ENCODE measurements at regions not wholly inside any gene's neighbourhood (a gene's known extent, or its start where the extent isn't known, plus 50 kb on each side); places are given as distances from the start of the nearest gene placed in this dataset.
"Not testable (repeated sequence)": the region's sequence is repeated elsewhere in the genome, so short reads cannot be mapped to it uniquely, and the experiment has no call there.

DNA sequence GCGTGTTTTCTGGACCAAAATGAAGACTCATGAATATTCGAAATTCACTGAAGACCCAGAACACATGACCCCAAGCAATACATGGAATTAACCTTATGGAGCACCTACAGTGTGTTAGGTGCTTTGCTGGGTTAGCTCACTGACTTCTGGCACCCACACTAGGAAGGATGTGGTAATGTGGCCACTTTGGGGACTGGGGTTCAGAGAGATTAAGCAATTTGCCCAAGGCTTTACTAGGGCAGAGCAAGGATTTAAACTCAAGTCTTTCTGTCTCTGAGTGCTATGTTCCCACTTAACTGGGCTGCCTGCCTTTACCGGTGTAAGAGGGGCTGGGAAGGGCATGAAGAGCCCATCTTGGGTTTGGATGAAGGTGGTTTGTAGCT is 162.0 kb upstream of the ATP6AP2 start:
- DNase-seq (ENCODE audit: extremely low read depth, low read depth): no peak

DNA sequence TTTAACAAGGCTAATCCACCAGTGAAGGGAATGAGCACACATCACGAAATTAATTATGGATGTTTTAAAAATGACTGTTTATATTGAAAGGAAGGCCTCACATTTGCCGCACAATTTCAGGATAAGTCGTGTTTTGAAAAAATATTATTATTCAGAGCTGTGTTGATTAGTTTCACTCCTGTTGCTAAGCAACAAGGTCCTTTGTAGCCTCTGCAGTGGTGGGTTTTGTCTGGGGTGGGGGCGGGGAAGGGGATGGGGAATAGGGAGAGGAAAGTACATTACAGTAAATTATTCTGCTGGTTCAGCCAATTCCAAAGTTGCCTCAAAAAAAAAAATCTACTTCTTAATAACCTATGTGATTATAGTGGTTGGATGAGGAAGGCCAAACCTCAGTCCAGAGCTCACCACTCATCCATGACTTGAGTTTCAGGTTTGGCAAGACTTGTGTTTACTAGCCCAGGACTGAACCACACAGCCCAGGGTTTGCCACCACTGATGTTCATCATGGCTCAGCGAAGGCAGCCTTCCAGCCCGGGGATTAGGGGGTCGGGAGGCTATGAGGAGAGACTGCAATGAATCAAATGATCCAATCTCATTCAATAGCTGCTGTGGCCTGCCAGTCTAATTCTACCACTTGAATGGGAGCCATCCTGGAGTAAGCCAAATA is 162.5 kb upstream of the ATP6AP2 start:
- no peak for DNase-seq (ENCODE audit: extremely low read depth, low read depth)

DNA sequence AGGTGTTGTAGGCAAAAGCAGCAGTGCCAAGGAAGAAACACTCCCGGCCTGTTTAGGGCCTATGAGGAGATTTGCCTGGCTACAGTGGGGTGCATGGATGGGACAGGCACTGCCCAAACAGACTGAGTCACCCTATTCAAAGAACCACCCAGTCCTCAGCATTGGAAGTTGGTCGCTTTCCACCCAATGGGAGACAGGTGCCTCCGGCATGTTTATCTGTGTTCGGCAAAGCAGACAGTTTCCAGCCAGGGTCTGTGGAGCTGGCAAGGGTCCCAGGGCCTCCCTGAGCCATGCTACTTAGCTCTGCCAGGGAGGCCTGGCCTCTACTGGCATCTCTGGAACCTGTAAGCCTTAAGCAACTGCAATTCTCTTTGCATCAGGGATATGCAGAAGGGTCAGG is 165.1 kb upstream of the ATP6AP2 start:
- no peak for DNase-seq (ENCODE audit: extremely low read depth, low read depth)

DNA sequence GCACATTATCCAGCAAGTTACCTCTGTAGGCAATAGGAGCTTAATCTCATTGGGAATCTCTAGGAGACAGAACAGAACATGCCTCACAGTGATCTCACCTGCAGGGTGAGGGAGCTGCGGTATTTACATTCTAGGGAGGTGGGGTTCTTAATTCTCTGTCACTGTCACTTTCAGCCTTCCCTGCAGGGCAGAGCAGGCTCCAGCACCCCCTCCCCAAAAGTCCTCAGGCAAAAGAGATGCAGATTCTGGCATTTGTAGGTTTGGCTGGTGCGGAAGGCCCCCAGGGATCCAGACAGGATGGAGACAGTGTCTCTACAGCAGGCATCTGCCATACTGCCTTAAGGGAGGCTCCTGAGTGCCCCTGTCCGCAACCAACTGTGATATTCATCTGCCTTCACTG is 166.4 kb upstream of the ATP6AP2 start:
- no peak for DNase-seq (ENCODE audit: extremely low read depth, low read depth)

DNA sequence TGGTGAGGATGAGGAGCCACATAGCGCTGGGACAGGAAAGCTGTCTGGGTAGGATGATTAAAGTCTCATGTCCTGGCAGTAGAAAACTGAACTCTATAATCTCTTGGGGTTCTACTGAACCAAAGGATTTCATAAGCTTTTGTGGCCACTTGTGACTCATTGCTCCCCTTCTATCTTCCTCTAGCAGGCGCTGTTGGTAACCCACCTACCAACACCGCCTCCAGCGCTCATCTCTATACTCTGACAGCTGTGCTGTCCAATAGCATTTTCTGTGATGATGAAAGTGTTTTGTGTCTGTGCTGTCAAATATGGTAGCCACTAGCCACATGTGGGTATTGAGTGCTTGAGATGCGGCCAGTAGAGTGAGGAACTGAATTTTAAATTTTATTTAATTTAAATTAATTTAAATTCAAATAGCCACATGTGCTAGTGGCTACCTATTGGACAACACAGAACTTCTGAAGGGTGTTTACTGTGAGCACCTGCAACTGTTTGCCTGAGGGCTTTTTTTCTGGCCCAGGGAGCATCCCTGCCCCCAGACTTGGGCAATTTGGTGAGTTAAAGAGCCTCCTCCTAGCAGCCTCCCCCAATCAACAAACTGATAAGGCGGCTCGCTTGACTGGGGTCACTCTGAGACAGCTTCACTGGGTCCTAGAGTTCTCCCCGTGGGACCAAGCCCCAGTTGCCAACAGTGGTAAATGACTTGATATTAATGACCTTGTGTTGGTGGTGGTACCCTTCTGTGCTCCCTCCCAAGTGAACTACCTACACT is 169.2 kb upstream of the ATP6AP2 start:
- no peak for DNase-seq (ENCODE audit: extremely low read depth, low read depth)

DNA sequence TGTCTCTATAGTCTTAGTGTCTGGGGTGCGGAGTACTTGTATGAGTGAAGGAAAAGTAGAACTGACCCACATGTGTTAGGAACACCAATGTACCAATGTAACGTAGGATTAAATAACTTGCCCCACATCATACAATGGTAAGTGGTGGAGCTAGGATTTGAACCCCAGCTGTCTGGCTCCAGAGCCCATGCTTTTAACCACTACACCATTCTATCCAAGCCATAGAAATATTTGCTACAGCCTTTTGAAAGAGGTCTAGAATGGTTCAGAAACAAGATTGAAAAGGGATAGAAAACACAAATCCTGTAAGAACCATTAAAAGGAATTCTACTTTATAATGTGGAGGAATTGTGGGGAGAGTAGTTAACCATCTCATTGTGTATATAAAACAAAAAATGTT is 169.9 kb upstream of the ATP6AP2 start:
- no peak for DNase-seq (ENCODE audit: extremely low read depth, low read depth)

DNA sequence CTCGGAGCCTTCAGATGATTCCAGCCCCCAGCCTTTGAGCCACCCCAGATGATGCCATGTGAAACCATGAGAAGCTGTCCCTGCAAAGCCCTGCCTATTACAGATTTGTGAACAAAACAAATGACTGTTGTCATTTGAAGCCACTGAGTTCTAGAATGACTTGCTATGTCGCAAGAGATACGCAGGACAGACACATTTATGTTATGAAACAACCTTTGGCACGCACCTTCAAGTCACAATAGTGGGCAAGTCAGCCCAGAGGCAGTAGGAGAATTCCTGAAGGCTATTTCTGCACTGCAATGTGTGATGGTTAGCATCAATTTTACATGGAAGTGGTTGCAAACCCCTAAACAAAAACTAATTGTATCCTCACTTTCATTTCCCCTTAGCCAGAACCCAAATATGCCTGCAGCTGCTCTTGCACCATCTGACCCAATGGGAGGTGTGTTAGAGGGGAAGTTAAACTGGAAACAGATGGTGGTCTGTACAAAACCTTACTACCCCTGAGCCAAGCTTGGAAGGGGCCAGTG is 174.4 kb upstream of the ATP6AP2 start:
- DNase-seq (ENCODE audit: extremely low read depth, low read depth): no peak

DNA sequence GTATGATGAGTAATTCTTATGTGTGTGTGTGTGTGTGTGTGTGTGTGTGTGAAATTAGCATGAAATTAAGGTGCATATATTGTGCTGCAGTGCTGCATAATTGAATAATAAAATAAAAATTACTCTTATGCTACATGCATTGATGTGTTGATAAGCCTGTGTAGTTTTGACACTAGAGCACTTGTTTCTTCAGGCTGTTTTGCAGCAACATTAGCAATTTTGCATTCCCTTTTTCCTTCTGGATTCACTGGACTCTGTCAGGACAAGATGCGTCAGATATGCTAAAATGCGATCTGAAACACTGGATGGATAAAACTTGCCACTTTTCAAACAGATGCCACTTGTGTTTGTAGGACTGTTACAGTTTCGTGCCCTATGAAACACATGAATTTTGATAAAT is 175.4 kb upstream of the ATP6AP2 start:
- no peak for DNase-seq (ENCODE audit: extremely low read depth, low read depth)

DNA sequence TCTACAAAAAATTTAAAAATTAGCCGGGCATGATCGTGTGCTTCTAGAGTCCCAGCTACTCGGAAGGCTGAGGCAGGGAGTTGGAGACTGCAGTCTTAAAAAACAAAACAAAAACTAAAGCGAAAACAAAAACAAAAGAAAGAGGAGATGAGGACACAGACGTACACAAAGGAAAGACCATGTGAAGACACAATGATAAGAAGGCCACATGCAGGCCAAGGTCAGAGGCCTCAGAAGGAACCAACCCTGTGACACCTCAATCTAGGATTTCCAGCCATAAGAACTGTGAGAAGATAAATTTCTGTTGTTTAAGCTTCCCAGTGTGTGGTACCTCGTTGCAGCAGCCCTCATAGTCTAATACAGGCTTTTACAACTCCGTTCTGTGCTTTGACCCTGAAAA is 177.0 kb upstream of the ATP6AP2 start:
- no peak for DNase-seq (ENCODE audit: extremely low read depth, low read depth)

DNA sequence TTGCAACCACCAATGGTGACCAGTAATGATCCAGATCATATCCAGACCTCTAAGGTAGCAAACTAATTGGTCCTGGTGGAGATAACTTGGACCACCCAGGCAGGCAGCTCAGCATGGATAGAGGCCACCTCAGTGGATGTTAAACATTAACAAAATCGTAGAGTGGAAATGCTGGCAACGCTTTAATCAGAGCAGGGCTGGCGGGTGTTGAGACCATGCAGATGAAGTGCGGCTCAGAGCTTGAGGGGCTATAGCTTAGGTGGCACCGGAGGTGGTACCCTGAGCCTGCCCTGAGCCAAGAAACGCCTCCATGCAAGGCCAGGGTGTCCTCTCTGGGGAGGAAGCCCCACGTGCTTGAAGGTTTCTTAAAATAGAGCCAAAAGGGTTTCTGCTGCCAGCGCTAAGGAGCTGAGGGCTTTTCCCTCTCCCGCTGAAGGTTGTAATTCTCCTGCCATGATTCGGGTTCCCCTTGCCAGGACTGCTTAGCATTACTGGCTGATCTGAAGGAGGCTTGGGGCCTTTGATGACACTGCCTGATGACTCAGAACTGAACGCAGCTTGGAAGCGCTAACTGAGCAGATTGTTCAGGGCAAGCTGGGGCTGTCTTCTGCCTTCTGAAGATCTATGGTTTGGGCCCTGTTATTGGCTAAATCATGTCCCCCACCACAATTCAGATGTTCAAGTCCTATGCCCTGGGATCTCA is 177.8 kb upstream of the ATP6AP2 start:
- no peak for DNase-seq (ENCODE audit: extremely low read depth, low read depth)

DNA sequence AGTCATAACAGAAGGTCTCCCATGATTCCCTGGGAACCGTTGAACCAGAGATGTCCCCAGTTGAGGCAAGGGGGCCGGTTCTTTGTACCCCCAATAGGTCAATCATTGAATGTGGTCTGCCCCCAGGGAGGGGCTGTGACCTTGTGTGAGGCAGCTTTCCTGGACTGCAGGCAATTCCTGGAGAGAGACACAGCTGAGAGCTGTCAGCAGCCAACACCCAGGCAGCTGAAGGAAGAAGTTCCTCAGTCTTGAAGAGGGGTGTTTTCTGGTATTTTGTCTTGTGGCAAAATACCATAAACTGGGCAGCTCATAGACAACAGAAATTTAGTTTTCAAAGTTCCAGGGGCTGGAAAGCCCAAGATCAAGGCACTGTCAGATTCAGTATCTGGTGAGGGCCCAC is 185.7 kb upstream of the ATP6AP2 start:
- DNase-seq (ENCODE audit: extremely low read depth, low read depth): no peak

DNA sequence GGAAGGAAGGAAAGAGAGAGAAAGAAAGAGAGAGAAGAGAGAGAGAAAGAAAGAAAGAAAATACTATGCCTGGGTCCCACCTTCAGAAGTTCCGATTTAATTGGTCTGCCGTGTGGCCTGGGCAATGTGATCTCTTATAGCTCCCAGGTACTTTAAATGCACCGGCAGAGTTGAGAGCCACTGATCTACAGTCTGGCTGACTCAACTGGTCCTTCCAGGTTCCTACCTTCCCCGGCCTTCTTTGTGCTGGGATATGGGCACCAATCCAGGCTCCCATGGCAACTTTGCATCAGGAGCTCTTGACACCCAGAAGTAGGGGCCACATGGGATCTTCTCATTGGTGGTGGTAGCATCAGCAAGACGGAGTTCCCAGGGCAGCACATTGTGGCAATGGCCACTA is 186.5 kb upstream of the ATP6AP2 start:
- no peak for DNase-seq (ENCODE audit: extremely low read depth, low read depth)

DNA sequence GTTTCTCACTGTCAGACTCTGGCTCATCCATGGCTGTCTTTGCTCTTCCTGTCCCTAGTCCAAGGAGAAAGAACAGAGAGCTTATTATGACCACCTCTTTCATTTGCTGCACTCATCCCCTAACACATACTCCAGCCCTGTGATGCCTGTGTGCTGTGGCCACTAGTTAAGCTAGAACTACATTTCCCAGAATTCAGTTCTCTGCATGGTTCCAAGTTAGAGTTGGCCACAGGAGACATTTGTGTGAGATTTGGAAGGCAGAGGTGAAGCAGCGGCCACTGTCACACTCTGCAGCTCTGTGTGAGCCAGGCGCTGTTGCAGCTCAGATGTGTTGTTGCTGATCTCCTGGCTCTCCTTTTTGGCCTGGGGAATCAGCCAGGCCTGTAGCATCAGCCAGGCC is 188.2 kb upstream of the ATP6AP2 start:
- no peak for DNase-seq (ENCODE audit: extremely low read depth, low read depth)

DNA sequence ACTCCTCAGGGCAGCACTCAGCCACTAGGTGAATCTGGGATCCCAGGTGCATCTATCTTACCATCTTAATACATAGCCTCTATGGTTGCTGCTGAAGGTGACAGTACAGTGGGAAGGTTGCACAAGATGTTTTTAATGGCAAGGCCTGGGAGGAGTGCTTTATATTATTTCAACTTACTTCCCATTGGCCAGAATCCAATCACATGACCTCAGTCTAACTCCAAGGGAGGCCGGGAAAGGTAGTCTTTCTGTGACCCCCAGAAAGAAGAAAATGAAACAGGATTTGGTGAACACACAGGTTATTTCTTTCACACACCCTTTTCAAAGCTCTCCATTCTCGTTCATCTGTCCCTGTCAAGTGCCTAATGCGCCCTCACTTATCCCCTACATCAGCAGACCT is 189.1 kb upstream of the ATP6AP2 start:
- DNase-seq (ENCODE audit: extremely low read depth, low read depth): no peak

DNA sequence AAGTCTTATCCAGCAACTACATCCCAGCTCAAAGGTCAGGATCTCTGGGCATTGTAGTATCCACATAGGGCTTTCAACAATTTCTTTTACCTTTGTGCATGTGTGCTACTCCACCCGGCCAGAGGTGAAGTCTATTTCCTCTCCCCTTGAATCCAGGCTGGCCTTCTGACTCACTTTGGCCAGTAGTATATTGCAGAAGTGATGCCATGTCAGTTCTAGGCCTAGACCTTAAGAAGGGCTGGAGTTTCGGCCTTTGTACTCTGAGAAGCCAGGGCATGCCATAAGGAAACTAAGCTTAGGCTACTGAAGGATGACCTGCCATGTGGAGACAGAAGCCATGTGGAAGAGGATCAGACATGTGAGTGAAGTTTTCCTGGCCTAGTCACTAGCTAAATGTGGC is 191.2 kb upstream of the ATP6AP2 start:
- DNase-seq (ENCODE audit: extremely low read depth, low read depth): no peak

DNA sequence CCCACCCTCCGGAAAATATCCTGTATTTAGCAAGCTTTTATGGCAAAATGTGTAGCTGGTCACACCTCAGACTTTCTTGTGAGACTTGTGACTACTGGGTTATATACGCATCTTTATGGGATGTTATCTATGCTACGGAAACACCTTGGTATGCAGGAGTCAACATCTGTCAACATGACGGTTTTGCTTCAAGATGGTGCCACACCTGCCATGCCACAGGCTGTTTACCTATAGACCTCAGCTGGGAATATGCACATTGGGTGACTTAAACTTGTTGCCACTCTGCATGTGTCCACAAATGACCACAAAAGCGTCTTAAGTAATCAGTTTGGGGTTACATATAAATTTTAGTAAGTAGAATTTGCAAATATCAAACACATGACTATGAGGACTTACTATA is 192.3 kb upstream of the ATP6AP2 start:
- no peak for DNase-seq (ENCODE audit: extremely low read depth, low read depth)

DNA sequence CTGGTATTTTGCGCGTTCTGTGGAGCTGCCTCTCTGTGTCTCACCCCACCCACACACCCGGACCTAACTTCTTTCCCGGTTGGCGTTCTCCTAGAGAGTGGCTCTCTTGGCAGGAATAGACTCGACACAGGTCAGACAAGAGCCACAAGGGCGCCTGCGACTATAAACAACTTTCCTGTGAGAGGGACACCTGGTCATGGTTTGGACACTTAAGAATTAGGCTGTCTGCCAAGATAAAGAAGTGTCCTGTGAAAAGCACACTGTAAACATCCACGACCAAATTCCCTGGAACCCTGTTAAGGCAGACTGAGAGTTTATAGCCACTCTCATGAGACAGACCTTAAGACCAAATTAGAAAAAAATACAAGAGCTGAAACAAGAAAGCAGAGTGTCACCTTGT is 192.9 kb upstream of the ATP6AP2 start:
- DNase-seq (ENCODE audit: extremely low read depth, low read depth): not testable (repeated sequence)

DNA sequence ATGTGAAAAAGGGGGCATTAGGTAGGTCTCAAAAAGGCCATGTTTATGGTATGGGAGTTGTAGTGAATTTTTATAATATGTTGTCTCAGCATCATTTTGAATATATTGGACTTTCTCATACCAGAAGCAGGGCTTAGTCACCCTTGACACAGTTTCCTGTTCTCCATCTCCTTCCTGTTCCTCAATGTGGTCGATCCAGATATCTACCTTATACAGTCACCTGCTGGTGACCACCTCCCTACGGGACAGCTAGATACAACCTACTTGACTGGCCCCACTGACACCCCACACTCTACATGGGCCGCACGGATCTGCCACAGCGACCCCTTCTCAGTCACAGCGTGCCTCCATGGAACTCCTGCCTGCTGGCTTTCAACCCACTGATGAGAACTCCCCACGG is 193.5 kb upstream of the ATP6AP2 start:
- not testable (repeated sequence) for DNase-seq (ENCODE audit: extremely low read depth, low read depth)

DNA sequence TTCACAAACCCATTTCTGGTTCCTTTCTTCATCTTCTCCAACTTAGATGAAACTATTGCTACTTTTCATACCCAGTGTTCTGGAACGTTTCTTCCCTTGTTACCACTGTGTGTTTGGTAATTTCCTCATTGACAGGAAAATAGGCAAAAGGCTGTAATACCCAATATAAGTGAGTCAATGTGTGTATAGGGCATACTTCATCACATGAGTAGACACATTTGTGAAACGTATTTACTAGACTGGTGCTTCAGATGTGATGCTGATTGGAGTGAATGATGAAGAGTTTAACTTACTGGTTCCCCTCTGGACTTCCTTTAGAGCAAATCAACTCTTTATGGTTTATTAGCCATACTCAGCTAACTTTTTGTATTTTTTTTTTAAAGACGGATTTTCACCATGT is 195.1 kb upstream of the ATP6AP2 start:
- no peak for DNase-seq (ENCODE audit: extremely low read depth, low read depth)

DNA sequence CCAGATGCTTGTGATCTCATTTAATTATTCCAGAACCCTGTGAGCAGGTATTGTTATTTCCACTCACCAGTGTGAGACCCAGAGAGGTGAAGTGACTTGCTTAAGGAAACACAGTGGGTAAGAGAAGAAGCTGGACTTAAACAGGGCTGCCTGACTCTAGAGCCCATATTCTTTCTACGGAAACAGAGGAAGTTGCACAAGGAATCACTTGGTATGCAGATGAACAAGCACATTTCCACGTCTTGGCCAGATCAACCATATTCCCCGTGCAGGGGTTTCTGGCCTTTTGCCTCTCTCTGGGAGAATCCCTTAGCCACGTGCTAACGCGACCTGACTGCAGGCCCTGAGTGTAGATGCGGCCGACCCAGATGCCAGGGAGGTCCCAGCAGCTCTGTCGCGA is 195.5 kb upstream of the ATP6AP2 start:
- no peak for DNase-seq (ENCODE audit: extremely low read depth, low read depth)

DNA sequence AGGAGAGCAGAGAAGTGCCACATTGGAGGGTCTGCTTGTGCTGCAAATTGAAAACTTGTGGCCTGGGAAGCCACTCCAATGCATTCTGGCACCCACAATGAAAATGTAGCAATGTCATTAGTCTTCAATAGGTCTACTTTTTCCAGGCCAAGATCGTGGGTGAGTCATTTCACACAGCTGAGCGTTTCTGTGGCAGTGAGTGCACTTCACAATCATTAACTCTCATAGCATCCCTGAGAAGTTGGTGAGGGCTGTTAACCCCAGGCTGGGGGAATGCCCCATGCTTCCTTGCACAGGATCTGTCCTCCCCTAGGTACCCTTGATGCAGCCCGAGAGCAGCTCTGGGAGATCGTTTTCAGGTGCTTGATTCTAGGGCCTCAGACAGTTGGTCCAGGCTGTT is 196.8 kb upstream of the ATP6AP2 start:
- DNase-seq (ENCODE audit: extremely low read depth, low read depth): no peak

DNA sequence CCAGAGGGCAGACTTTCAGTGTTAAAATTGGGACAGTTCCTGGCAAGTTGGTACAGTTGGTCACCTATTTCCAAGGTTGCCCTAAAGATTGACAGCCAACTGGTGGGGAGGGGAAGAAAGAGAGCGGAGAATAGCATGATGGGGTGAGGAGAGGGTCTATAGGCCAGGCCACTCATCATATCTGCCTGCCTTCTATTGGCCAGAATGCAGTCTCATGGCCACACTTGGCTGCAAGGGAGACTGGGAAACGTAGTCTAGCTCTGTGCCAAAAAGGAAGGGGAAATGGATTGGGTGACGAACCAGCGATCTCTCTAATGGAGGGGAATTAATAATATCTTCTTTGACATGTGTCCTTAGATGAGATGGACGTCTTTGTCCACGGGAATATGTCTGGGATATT is 197.4 kb upstream of the ATP6AP2 start:
- DNase-seq (ENCODE audit: extremely low read depth, low read depth): no peak
